A549 (cell line): ENCODE measurements at regions not wholly inside any gene's neighbourhood (a gene's known extent, or its start where the extent isn't known, plus 50 kb on each side); places are given as distances from the start of the nearest gene placed in this dataset.

ENCODE experiments used
- POLR2A ChIP-seq: IDR thresholded peaks from 2 replicates; pipeline ENCODE4 v1.6.1; 2012; ENCODE audit warnings: mild to moderate bottlenecking, low read length
- RAD21 ChIP-seq, 2 experiments: fragments of >200 bp in 1 of 2; sonication (Bioruptor Twin) in 1 of 2; formaldehyde crosslinking in 1 of 2; IDR thresholded peaks in 1 of 2; conservative IDR thresholded peaks in 1 of 2; 2 replicates in 1 of 2; 3 replicates in 1 of 2; pipeline ENCODE4 v1.6.1; 2012 to 2018; ENCODE audit warnings: inconsistent platforms in 1 of 2

DNA sequence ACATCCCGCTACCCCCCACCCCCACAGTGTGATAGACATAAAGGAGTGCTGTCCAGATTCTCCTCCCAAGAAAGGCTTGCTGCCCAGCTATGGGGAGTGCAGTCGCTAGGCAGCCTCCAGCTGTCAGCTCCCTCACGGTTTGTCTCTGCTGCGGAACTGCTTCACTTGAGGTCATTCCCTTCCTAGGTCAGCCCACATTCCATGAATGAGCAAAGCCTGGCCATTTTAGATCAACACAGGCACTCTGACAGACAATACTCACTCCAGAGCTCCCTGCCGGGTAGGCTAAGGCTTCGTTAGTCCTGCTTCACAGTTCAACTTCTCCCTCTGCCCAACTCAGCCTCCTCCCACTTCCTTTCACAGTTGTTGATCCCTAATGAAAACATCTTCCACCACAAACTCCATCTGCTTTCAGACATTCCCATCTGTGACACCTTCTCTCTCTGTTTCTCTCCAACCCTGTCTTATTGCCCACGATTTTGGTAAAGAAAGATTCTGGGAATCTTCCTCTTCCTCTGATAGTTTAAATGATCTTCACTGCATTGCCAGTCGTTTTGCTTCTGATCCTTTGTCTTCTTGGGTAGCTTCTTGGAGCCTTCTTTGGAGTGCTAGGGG, 318.9 kb upstream of the F9 start:
- TF ChIP-seq POLR2A, result no peak
- no peak for TF ChIP-seq RAD21 (conservative IDR thresholded peaks at IDR 0.05 in 1 of 2, IDR thresholded peaks at IDR 0.05 in 1 of 2)
